Fibroblast of pulmonary artery (primary cell): ENCODE measurements at regions not wholly inside any gene's neighbourhood (a gene's known extent, or its start where the extent isn't known, plus 50 kb on each side); places are given as distances from the start of the nearest gene placed in this dataset.

Experiments used
- DNase-seq: peaks from one replicate; pipeline ENCODE4 v3.0.0-alpha.2; 2010; ENCODE audit warnings: low read depth
- H3K4me3 ChIP-seq: replicated peaks from 2 replicates; pipeline ENCODE4 v1.5.1; 2011; ENCODE audit warnings: low read depth, mild to moderate bottlenecking, control low read depth, low read length, moderate library complexity
- TF ChIP-seq, protein P1 (sequence below): IDR thresholded peaks from 2 replicates; pipeline ENCODE4 v1.5.1; 2011; ENCODE audit warnings: mild to moderate bottlenecking, control low read depth, low read length, inconsistent platforms; ENCODE audit errors: missing control alignments

DNA sequence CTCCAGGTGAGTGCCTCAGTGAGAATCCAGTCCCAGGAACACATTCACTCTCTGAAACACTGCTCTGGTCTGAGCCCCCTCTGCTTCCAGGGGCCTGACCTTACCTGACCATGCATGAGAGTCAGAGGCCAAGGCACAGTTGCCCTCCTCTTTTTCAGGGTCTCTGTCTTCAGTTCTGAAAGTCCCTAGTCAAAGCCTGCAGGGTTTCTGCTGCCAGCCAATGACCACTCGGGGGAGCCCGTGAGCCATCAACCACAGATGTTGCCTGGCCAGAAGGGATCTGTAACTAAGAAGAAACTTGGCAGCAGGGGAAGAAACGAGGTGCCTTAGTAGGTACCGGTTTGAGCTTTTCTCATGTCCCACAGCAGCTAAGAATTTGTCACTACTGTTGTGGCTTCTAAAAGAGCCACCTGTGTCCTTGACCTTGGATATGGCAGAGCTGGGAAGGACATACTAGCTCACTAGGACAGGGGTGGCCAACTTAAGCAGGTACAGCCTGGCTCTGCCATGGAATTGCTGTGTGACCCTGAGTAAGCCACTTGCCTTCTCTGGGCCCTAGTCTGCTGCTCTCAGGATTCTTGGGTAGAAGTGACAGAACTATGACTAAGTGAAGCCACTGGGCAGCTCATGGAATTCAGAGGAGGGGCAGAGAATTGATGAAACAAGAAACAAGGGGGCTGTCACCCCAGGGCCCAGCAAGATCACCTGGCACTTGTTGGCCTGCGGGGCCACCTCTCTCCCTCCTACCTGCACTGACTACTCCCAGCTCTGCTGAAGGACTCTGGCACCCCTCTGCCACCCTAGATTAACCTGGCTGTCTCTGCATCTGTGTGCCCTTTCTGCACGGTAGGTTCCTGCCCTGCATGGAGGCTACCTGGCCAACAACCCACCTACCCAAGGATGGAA, 83.8 kb upstream of the GPR26 start:
- no peak overlapping the region for H3K4me3 ChIP-seq
- TF ChIP-seq, protein P1, sequence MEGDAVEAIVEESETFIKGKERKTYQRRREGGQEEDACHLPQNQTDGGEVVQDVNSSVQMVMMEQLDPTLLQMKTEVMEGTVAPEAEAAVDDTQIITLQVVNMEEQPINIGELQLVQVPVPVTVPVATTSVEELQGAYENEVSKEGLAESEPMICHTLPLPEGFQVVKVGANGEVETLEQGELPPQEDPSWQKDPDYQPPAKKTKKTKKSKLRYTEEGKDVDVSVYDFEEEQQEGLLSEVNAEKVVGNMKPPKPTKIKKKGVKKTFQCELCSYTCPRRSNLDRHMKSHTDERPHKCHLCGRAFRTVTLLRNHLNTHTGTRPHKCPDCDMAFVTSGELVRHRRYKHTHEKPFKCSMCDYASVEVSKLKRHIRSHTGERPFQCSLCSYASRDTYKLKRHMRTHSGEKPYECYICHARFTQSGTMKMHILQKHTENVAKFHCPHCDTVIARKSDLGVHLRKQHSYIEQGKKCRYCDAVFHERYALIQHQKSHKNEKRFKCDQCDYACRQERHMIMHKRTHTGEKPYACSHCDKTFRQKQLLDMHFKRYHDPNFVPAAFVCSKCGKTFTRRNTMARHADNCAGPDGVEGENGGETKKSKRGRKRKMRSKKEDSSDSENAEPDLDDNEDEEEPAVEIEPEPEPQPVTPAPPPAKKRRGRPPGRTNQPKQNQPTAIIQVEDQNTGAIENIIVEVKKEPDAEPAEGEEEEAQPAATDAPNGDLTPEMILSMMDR, result peak; percentile 95
- peak; percentile 71 for DNase-seq

GRCh38 chr10:123583639-123584418, 82.3 kb upstream of the GPR26 start:
- peak; percentile 76 for DNase-seq
- TF ChIP-seq, protein P1, result peak; percentile 70
- no peak overlapping the region for H3K4me3 ChIP-seq

DNA sequence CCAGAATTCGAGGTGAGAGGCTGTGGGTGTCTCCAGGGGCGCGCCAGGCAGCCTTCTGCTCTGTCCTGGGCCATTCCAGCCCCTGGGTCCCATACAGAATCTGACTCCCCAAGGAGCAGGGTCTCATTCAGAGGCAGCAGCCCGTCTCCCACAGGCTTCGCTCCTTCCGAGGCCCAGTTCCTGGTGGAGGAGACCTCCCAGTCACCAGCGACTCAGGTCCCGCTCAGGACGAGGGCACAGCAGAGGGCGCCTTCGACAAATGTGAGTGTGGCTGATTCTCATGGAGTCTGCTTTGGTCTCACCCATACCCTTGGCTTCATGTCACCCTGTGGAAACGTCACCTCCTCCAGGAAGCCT, 81.8 kb upstream of the GPR26 start:
- no peak for DNase-seq
- H3K4me3 ChIP-seq, result no peak overlapping the region
- TF ChIP-seq, protein P1, result no peak

GRCh38 chr10:123585477-123586445, 80.4 kb upstream of the GPR26 start:
- no peak for DNase-seq
- H3K4me3 ChIP-seq, result no peak overlapping the region
- TF ChIP-seq, protein P1, result no peak

GRCh38 chr10:123587110-123587509, 79.0 kb upstream of the GPR26 start:
- no peak overlapping the region for H3K4me3 ChIP-seq
- TF ChIP-seq, protein P1, result no peak
- no peak for DNase-seq

DNA sequence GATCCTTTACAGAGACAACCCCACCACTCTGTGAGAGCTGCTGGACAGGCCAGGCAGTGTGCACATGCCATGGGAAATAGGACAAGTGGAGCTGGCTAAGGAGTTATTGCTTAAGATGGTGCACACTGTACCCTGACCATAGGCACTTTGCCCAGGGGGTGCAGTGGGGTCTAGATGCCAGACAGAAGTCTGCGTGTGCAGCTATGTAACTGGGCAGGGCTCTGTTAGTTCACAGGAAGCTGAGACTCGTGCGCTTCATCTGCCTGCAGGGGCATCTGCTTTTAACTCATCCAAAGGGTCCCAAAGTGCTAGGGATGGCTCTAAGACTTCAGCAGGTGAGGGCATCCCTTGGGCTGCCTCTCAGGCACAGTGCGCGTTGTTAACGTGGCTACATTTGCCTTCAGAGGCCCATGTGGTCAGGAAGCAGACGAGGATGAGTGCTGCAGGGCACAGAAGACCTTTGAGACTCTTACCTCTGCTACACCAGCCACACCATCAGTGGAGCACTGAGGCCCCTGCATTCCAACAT, 77.7 kb upstream of the GPR26 start:
- TF ChIP-seq, protein P1, result no peak
- no peak overlapping the region for H3K4me3 ChIP-seq
- no peak for DNase-seq
